ENCODE measurements at regions not wholly inside any gene's neighbourhood (a gene's known extent, or its start where the extent isn't known, plus 50 kb on each side); places are given as distances from the start of the nearest gene placed in this dataset.
"Not testable (repeated sequence)": the region's sequence is repeated elsewhere in the genome, so short reads cannot be mapped to it uniquely, and the experiment has no call there.

DNA sequence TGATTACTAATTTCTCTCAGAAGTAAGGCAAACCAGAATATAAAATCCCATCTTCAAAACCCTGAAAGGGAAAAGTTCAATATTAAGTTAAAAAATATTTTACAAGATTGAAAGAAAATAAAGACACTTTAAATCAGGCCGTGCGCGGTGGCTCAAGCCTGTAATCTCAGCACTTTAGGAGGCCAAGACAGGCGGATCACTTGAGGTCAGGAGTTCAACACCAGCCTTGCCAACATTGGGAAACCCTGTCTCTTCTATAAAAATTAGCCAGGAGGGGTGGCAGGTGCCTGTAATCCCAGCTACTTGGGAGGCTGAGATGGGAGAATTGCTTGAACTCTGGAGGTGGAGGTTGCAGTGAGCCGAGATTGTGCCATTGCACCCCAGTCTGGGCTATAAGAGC is 364.6 kb upstream of the PIK3R1 start:
- DNase-seq (ENCODE audit: low spot score) = not testable (repeated sequence)

DNA sequence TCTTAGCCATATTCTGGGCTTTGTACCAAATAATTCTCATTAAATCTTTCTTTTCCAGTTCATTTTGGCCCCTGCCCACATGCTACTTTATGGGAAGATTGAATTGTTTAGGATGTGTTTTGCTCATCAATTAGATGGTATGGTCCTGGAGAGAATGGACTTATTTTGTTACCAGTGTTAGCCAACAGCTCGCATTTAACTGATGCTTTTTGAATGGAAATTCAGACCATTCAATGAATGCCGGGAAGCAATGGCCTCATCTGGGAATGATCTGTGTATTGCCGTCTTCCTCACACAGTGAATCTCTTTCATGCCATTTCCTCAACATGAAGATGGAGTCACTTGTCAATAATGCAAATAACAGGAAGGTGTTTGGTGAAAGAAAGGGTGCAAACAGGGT is 370.6 kb upstream of the PIK3R1 start:
- TF ChIP-seq, protein P1, sequence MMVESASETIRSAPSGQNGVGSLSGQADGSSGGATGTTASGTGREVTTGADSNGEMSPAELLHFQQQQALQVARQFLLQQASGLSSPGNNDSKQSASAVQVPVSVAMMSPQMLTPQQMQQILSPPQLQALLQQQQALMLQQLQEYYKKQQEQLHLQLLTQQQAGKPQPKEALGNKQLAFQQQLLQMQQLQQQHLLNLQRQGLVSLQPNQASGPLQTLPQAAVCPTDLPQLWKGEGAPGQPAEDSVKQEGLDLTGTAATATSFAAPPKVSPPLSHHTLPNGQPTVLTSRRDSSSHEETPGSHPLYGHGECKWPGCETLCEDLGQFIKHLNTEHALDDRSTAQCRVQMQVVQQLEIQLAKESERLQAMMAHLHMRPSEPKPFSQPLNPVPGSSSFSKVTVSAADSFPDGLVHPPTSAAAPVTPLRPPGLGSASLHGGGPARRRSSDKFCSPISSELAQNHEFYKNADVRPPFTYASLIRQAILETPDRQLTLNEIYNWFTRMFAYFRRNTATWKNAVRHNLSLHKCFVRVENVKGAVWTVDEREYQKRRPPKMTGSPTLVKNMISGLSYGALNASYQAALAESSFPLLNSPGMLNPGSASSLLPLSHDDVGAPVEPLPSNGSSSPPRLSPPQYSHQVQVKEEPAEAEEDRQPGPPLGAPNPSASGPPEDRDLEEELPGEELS (CRISPR knock-in tag; IDR thresholded peaks at IDR 0.05) = no peak
- no peak for TF ChIP-seq OVOL2 (CRISPR knock-in tag; IDR thresholded peaks at IDR 0.05; ENCODE audit: borderline replicate concordance)
- TF ChIP-seq, protein P2, sequence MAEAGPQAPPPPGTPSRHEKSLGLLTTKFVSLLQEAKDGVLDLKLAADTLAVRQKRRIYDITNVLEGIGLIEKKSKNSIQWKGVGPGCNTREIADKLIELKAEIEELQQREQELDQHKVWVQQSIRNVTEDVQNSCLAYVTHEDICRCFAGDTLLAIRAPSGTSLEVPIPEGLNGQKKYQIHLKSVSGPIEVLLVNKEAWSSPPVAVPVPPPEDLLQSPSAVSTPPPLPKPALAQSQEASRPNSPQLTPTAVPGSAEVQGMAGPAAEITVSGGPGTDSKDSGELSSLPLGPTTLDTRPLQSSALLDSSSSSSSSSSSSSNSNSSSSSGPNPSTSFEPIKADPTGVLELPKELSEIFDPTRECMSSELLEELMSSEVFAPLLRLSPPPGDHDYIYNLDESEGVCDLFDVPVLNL (CRISPR knock-in tag; IDR thresholded peaks at IDR 0.05; ENCODE audit: borderline replicate concordance, low read depth) = no peak
- TF ChIP-seq, protein P3, sequence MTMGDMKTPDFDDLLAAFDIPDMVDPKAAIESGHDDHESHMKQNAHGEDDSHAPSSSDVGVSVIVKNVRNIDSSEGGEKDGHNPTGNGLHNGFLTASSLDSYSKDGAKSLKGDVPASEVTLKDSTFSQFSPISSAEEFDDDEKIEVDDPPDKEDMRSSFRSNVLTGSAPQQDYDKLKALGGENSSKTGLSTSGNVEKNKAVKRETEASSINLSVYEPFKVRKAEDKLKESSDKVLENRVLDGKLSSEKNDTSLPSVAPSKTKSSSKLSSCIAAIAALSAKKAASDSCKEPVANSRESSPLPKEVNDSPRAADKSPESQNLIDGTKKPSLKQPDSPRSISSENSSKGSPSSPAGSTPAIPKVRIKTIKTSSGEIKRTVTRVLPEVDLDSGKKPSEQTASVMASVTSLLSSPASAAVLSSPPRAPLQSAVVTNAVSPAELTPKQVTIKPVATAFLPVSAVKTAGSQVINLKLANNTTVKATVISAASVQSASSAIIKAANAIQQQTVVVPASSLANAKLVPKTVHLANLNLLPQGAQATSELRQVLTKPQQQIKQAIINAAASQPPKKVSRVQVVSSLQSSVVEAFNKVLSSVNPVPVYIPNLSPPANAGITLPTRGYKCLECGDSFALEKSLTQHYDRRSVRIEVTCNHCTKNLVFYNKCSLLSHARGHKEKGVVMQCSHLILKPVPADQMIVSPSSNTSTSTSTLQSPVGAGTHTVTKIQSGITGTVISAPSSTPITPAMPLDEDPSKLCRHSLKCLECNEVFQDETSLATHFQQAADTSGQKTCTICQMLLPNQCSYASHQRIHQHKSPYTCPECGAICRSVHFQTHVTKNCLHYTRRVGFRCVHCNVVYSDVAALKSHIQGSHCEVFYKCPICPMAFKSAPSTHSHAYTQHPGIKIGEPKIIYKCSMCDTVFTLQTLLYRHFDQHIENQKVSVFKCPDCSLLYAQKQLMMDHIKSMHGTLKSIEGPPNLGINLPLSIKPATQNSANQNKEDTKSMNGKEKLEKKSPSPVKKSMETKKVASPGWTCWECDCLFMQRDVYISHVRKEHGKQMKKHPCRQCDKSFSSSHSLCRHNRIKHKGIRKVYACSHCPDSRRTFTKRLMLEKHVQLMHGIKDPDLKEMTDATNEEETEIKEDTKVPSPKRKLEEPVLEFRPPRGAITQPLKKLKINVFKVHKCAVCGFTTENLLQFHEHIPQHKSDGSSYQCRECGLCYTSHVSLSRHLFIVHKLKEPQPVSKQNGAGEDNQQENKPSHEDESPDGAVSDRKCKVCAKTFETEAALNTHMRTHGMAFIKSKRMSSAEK (CRISPR knock-in tag; IDR thresholded peaks at IDR 0.05; ENCODE audit: borderline replicate concordance) = no peak
- TF ChIP-seq, protein P4, sequence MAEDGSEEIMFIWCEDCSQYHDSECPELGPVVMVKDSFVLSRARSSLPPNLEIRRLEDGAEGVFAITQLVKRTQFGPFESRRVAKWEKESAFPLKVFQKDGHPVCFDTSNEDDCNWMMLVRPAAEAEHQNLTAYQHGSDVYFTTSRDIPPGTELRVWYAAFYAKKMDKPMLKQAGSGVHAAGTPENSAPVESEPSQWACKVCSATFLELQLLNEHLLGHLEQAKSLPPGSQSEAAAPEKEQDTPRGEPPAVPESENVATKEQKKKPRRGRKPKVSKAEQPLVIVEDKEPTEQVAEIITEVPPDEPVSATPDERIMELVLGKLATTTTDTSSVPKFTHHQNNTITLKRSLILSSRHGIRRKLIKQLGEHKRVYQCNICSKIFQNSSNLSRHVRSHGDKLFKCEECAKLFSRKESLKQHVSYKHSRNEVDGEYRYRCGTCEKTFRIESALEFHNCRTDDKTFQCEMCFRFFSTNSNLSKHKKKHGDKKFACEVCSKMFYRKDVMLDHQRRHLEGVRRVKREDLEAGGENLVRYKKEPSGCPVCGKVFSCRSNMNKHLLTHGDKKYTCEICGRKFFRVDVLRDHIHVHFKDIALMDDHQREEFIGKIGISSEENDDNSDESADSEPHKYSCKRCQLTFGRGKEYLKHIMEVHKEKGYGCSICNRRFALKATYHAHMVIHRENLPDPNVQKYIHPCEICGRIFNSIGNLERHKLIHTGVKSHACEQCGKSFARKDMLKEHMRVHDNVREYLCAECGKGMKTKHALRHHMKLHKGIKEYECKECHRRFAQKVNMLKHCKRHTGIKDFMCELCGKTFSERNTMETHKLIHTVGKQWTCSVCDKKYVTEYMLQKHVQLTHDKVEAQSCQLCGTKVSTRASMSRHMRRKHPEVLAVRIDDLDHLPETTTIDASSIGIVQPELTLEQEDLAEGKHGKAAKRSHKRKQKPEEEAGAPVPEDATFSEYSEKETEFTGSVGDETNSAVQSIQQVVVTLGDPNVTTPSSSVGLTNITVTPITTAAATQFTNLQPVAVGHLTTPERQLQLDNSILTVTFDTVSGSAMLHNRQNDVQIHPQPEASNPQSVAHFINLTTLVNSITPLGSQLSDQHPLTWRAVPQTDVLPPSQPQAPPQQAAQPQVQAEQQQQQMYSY (CRISPR knock-in tag; IDR thresholded peaks at IDR 0.05) = no peak
- TF ChIP-seq, protein P5, sequence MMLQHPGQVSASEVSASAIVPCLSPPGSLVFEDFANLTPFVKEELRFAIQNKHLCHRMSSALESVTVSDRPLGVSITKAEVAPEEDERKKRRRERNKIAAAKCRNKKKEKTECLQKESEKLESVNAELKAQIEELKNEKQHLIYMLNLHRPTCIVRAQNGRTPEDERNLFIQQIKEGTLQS (CRISPR knock-in tag; conservative IDR thresholded peaks at IDR 0.05) = no peak
- TF ChIP-seq ETV6 (CRISPR knock-in tag; IDR thresholded peaks at IDR 0.05) = no peak
- no peak for TF ChIP-seq ZNF138 (CRISPR knock-in tag; conservative IDR thresholded peaks at IDR 0.05)
- no peak for TF ChIP-seq ZNF232 (CRISPR knock-in tag; IDR thresholded peaks at IDR 0.05)
- TF ChIP-seq, protein P6, sequence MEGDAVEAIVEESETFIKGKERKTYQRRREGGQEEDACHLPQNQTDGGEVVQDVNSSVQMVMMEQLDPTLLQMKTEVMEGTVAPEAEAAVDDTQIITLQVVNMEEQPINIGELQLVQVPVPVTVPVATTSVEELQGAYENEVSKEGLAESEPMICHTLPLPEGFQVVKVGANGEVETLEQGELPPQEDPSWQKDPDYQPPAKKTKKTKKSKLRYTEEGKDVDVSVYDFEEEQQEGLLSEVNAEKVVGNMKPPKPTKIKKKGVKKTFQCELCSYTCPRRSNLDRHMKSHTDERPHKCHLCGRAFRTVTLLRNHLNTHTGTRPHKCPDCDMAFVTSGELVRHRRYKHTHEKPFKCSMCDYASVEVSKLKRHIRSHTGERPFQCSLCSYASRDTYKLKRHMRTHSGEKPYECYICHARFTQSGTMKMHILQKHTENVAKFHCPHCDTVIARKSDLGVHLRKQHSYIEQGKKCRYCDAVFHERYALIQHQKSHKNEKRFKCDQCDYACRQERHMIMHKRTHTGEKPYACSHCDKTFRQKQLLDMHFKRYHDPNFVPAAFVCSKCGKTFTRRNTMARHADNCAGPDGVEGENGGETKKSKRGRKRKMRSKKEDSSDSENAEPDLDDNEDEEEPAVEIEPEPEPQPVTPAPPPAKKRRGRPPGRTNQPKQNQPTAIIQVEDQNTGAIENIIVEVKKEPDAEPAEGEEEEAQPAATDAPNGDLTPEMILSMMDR (IDR thresholded peaks at IDR 0.05) = no peak
- TF ChIP-seq MXD4 (CRISPR knock-in tag; IDR thresholded peaks at IDR 0.05; ENCODE audit: borderline replicate concordance) = no peak
- TF ChIP-seq JUN (CRISPR knock-in tag; IDR thresholded peaks at IDR 0.05) = no peak
- TF ChIP-seq, protein P7, sequence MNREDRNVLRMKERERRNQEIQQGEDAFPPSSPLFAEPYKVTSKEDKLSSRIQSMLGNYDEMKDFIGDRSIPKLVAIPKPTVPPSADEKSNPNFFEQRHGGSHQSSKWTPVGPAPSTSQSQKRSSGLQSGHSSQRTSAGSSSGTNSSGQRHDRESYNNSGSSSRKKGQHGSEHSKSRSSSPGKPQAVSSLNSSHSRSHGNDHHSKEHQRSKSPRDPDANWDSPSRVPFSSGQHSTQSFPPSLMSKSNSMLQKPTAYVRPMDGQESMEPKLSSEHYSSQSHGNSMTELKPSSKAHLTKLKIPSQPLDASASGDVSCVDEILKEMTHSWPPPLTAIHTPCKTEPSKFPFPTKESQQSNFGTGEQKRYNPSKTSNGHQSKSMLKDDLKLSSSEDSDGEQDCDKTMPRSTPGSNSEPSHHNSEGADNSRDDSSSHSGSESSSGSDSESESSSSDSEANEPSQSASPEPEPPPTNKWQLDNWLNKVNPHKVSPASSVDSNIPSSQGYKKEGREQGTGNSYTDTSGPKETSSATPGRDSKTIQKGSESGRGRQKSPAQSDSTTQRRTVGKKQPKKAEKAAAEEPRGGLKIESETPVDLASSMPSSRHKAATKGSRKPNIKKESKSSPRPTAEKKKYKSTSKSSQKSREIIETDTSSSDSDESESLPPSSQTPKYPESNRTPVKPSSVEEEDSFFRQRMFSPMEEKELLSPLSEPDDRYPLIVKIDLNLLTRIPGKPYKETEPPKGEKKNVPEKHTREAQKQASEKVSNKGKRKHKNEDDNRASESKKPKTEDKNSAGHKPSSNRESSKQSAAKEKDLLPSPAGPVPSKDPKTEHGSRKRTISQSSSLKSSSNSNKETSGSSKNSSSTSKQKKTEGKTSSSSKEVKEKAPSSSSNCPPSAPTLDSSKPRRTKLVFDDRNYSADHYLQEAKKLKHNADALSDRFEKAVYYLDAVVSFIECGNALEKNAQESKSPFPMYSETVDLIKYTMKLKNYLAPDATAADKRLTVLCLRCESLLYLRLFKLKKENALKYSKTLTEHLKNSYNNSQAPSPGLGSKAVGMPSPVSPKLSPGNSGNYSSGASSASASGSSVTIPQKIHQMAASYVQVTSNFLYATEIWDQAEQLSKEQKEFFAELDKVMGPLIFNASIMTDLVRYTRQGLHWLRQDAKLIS (CRISPR knock-in tag; IDR thresholded peaks at IDR 0.05; ENCODE audit: borderline replicate concordance) = no peak
- TF ChIP-seq TCF7 (CRISPR knock-in tag; IDR thresholded peaks at IDR 0.05; ENCODE audit: low read depth) = no peak
- ATAC-seq = peak; percentile 73
- no peak overlapping the region for H3K4me3 Mint-ChIP-seq

More for the DNA sequence above, 364.6 kb upstream of the PIK3R1 start:
- H3K4me1 Mint-ChIP-seq; POLR2A ChIA-PET; H3K4me3 Mint-ChIP-seq; ATAC-seq; CTCF ChIA-PET; H3K27me3 Mint-ChIP-seq (ENCODE audit: low read depth); H3K27ac Mint-ChIP-seq; H3K36me3 Mint-ChIP-seq: not testable (repeated sequence)
- peaks cover 13% of the 10 kb centered on the region for H3K9me3 Mint-ChIP-seq

More for the DNA sequence above, 370.6 kb upstream of the PIK3R1 start:
- Mint-ChIP-seq H3K9me3 (no peaks in the 10 kb centered on the region), H3K27me3 (ENCODE audit: low read depth) (no peaks in the 10 kb centered on the region), H3K36me3 (no peaks in the 10 kb centered on the region), H3K4me1 (peaks cover 37% of the 10 kb centered on the region), H3K27ac (peak overlapping the region; percentile 71)
- POLR2A ChIA-PET = no interaction called here
- CTCF ChIA-PET = no interaction called here
- no peak for DNase-seq (ENCODE audit: low spot score)

Measured in WTC11 (cell line).